WERI-Rb-1 (cell line): ENCODE measurements at regions not wholly inside any gene's neighbourhood (a gene's known extent, or its start where the extent isn't known, plus 50 kb on each side); places are given as distances from the start of the nearest gene placed in this dataset.

Source experiments
- DNase-seq: peaks from one replicate; pipeline ENCODE4 v3.0.0-alpha.2; 2020
- H3K27ac ChIP-seq: fragments of 250-450 bp; sonication (Bioruptor Pico); 2 replicates; pipeline ENCODE4 v1.5.1; 2020; ENCODE audit warnings: mild to moderate bottlenecking, moderate library complexity
- H3K27me3 ChIP-seq: fragments of 250-450 bp; sonication (Bioruptor Pico); 2 replicates; pipeline ENCODE4 v1.5.1; 2021; ENCODE audit warnings: mild to moderate bottlenecking, low read depth, moderate library complexity; ENCODE audit not compliant: insufficient read depth, severe bottlenecking
- H3K36me3 ChIP-seq: fragments of 250-450 bp; sonication (Bioruptor Pico); 2 replicates; pipeline ENCODE4 v1.5.1; 2020; ENCODE audit warnings: mild to moderate bottlenecking, moderate library complexity
- H3K4me3 ChIP-seq: 2 replicates; pipeline ENCODE4 v1.5.1; 2011; ENCODE audit warnings: low read depth, mild to moderate bottlenecking, control low read depth, low read length
- H3K9me3 ChIP-seq: fragments of 250-450 bp; sonication (Bioruptor Pico); 2 replicates; pipeline ENCODE4 v1.5.1; 2021; ENCODE audit warnings: mild to moderate bottlenecking, moderate library complexity; ENCODE audit not compliant: severe bottlenecking
- TF ChIP-seq, protein P1 (sequence below): IDR thresholded peaks from 2 replicates; pipeline ENCODE4 v1.5.1; 2011; ENCODE audit warnings: low read depth, mild to moderate bottlenecking, control low read depth, inconsistent platforms, low read length

- DNase-seq: no peak
- TF ChIP-seq, protein P1, sequence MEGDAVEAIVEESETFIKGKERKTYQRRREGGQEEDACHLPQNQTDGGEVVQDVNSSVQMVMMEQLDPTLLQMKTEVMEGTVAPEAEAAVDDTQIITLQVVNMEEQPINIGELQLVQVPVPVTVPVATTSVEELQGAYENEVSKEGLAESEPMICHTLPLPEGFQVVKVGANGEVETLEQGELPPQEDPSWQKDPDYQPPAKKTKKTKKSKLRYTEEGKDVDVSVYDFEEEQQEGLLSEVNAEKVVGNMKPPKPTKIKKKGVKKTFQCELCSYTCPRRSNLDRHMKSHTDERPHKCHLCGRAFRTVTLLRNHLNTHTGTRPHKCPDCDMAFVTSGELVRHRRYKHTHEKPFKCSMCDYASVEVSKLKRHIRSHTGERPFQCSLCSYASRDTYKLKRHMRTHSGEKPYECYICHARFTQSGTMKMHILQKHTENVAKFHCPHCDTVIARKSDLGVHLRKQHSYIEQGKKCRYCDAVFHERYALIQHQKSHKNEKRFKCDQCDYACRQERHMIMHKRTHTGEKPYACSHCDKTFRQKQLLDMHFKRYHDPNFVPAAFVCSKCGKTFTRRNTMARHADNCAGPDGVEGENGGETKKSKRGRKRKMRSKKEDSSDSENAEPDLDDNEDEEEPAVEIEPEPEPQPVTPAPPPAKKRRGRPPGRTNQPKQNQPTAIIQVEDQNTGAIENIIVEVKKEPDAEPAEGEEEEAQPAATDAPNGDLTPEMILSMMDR: no peak
- Histone ChIP-seq H3K4me3 (no peak overlapping the region), H3K36me3 (no peaks in the 10 kb centered on the region), H3K27me3 (no peaks in the 10 kb centered on the region), H3K27ac (no peak overlapping the region), H3K9me3 (no peaks in the 10 kb centered on the region)
Measured at GRCh38 chr11:97982512-97982911, 1038.2 kb upstream of the CNTN5 start.

- DNase-seq: no peak
- no peaks in the 10 kb centered on the region for H3K9me3 ChIP-seq
- TF ChIP-seq, protein P1: no peak
Measured at GRCh38 chr11:97989121-97989520, 1031.6 kb upstream of the CNTN5 start.

DNA sequence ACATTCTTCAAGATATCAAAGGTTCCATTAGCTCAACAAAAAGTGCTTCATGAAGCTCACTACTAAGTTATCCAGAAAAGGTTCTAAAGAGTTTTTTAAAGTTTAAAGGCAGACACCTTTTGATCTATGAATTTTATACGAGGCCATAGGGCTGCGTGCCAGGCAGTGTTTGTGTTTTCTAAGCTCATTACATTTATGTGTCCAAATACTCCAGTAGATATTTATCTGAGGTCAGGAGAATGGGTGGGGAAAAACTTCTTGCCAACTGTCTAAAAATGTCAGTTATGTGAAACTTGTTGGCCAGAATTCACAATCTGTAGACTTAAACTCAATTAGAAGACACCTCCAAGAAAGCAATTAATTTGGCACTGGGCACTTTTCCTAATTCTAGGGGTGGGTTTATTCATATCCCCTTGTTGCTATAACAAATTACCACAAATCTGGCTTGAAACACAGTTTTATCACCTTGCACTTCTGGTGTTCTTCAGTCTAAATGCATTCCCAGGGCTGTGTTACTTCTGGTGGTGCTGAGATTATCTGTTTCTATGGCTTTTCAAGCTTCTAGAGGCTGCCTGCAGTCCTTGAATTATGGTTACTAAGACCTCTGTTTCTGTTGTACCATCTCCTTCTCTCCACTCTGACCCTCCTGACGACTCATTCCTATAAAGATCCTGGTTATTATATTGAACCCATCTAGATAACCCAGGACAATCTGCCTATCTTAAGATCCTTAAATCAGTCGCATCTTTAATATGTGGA, 1030.4 kb upstream of the CNTN5 start:
- Histone ChIP-seq H3K36me3 (no peaks in the 10 kb centered on the region), H3K27ac (no peak overlapping the region), H3K4me3 (no peak overlapping the region), H3K9me3 (no peaks in the 10 kb centered on the region), H3K27me3 (no peaks in the 10 kb centered on the region)
- no peak for DNase-seq
- TF ChIP-seq, protein P1: no peak

More at GRCh38 chr11:97989121-97989520, 1031.6 kb upstream of the CNTN5 start:
- no peaks in the 10 kb centered on the region for H3K27me3 ChIP-seq
- no peak overlapping the region for H3K4me3 ChIP-seq
- no peak overlapping the region for H3K27ac ChIP-seq
- H3K36me3 ChIP-seq: no peaks in the 10 kb centered on the region

DNA sequence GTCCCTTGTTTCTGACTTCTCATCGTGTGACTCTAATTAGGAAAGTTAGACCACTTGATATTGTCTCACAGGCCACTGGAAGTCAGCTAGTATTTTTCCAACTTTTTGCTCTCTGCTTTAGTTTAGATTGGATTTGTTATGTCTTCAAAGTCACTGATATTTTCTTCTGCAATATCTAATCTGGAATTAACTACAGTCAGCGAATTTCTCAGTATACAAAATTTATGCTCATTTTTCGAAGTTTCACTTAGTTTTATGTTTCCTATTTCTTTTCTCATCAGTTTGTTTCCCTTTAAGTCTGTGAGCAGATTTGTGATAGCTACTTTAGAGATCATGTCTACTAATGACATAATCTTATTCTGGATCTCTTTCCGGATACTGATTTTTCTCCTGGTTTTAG, 1027.2 kb upstream of the CNTN5 start:
- Histone ChIP-seq H3K36me3 (no peaks in the 10 kb centered on the region), H3K9me3 (no peaks in the 10 kb centered on the region), H3K4me3 (no peak overlapping the region), H3K27me3 (no peaks in the 10 kb centered on the region), H3K27ac (no peak overlapping the region)
- TF ChIP-seq, protein P1: no peak
- DNase-seq: no peak

DNA sequence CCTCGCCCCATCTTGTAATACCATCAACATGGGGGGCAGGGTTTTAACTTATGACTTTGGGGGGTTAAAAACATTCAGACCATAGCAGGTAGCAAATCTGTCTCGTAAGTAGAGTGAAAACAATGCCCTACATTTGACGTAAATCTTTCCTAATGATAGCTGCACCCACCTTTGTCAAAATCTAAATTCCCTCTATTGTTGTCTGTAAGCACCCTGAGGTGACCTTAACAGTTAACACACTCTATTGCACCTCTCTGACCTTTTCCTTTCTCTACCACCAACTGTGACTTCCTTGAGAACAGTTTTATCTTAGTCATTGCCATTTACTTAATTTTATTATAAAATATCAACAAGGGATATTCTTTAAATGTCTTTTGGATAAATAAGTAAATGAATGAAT, 1024.9 kb upstream of the CNTN5 start:
- Histone ChIP-seq H3K36me3 (no peaks in the 10 kb centered on the region), H3K27me3 (no peaks in the 10 kb centered on the region), H3K27ac (no peak overlapping the region), H3K4me3 (no peak overlapping the region), H3K9me3 (no peaks in the 10 kb centered on the region)
- TF ChIP-seq, protein P1: no peak
- no peak for DNase-seq

DNA sequence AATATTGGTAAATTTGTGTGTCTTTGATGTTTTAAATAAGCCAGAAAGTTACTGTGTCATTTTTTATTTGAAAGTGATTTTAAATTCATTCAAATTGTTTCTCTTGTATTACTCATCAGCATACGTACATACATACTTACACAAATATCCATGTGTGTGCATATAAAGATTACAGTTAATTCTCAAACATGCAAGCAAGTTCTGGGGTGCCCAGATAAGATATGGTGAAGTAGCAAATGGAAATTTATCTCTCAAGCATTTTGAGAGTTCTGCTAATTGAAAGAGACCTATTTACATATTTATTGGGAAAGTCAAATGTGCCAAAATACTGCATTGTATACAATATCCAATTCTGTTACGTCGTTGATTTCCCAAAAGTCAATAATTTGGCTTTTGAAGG, 1024.0 kb upstream of the CNTN5 start:
- DNase-seq: no peak
- Histone ChIP-seq H3K36me3 (no peaks in the 10 kb centered on the region), H3K4me3 (no peak overlapping the region)

More for the DNA sequence above, 1024.0 kb upstream of the CNTN5 start:
- TF ChIP-seq, protein P1: no peak
- Histone ChIP-seq H3K27ac (no peak overlapping the region), H3K27me3 (no peaks in the 10 kb centered on the region), H3K9me3 (no peaks in the 10 kb centered on the region)
